Muscle of leg (tissue), 3 donors: ENCODE measurements at regions not wholly inside any gene's neighbourhood (a gene's known extent, or its start where the extent isn't known, plus 50 kb on each side); places are given as distances from the start of the nearest gene placed in this dataset.

ENCODE experiments used
- DNase-seq: peaks from one replicate; pipeline ENCODE4 v3.0.0; 2013
- H3K27ac ChIP-seq: one replicate; pipeline ENCODE4 v1.5.1; 2013; ENCODE audit warnings: mild to moderate bottlenecking, low read length, control low read depth
- H3K27me3 ChIP-seq: one replicate; pipeline ENCODE4 v1.6.1; 2013; ENCODE audit warnings: low read length; ENCODE audit not compliant: control insufficient read depth, insufficient read depth
- H3K36me3 ChIP-seq: one replicate; pipeline ENCODE4 v1.6.1; 2013; ENCODE audit warnings: low read length; ENCODE audit not compliant: control insufficient read depth, insufficient read depth
- H3K4me1 ChIP-seq: one replicate; pipeline ENCODE4 v1.6.1; 2013; ENCODE audit warnings: low read length; ENCODE audit not compliant: control insufficient read depth, insufficient read depth
- H3K4me3 ChIP-seq: one replicate; pipeline ENCODE4 v1.5.1; 2013; ENCODE audit warnings: low read length, control low read depth
- H3K9me3 ChIP-seq: replicated peaks from 2 replicates; pipeline ENCODE4 v1.6.1; 2013; ENCODE audit warnings: low read depth, low read length; ENCODE audit not compliant: control insufficient read depth
- WGBS: methylation state at CpG from one replicate; pipeline ENCODE4 v1.1.5; 2013; ENCODE audit warnings: missing lambda C conversion rate; ENCODE audit not compliant: insufficient coverage; 5-methylcytosine and 5-hydroxymethylcytosine counted together

DNA sequence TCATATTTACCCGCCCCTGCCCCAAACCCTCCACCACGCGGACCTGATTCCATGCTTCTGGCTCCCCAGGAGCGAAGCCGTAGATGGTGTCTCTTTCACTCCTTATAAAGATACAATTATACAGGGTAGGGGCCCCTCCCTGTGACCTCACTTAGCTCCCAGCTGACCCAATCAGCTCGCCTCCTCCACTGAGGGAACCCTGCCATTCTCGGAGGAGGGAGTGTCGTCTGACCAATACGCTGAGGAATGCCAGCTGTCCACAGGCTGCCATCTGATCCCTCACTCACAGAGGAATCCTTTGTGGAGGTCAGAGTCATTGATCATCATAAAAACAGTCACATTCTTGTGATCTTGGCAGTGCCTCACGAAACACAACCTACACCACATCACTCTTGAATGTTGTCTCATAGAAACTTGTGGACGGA lies 67.5 kb upstream of the INSIG1 start:
- DNase-seq, result peak; percentile 92
- 69% methylated on average over 2 of the region's 11 CpGs for WGBS
- H3K4me3 ChIP-seq, result no peak overlapping the region
- H3K27ac ChIP-seq, result peak overlapping the region; percentile 94
- no peaks in the 10 kb centered on the region for H3K36me3 ChIP-seq
- peaks cover 67% of the 10 kb centered on the region for H3K4me1 ChIP-seq
- no peaks in the 10 kb centered on the region for H3K9me3 ChIP-seq
- H3K27me3 ChIP-seq, result peaks cover 4% of the 10 kb centered on the region

DNA sequence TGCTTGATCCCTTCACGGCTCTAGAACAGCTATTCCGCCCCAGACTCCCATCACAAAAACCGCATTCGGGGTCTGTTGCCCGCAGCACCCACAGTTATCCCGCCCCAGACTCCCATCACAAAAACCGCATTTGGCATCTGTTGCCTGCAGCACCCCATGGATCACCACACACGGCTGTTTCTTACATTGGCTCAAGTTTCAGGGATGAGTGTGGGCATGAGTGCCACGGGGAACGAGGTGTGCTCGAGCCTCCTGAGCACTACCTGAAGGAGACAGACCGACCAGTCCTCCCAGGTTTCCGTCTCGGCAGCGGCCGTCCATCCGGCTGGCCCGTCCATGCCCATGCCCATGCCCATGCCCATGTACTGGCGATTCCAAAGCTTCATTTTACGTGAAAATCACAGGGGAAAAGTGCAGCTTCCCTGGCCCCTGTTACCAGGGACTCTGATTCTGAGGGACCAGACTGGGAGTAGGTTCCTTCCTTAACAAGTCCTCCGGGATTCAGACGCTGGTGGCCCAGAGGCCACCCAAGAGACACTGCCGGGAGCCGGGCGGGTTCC lies 66.4 kb upstream of the INSIG1 start:
- peaks cover 67% of the 10 kb centered on the region for H3K4me1 ChIP-seq
- H3K36me3 ChIP-seq, result no peaks in the 10 kb centered on the region
- DNase-seq, result no peak
- H3K27me3 ChIP-seq, result peaks cover 6% of the 10 kb centered on the region
- WGBS, result 86% methylated on average over 19 of the region's 25 CpGs
- no peak overlapping the region for H3K4me3 ChIP-seq
- no peaks in the 10 kb centered on the region for H3K9me3 ChIP-seq
- H3K27ac ChIP-seq, result no peak overlapping the region

DNA sequence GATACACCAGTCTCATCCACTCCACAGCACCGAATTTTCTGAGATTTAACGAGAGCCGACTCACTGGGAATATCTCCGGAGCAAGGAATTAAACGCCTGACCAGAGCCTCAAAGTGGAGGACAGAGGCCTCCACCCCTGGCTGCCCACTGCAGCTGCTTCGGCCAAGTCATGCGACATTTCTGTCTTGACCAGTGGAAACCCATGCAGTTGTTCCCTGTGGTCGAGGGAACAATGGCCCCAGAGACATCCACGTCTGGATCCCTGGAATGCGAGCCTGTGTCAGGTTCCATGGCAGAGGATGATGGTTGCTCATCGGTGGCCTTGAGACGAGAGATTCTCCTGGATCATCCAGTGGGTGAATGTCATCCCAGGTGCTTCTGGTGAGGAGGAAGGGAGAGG lies 65.7 kb upstream of the INSIG1 start:
- peaks cover 6% of the 10 kb centered on the region for H3K27me3 ChIP-seq
- peaks cover 62% of the 10 kb centered on the region for H3K4me1 ChIP-seq
- no peaks in the 10 kb centered on the region for H3K9me3 ChIP-seq
- DNase-seq, result no peak
- 80% methylated on average over 12 of the region's 12 CpGs for WGBS
- H3K36me3 ChIP-seq, result no peaks in the 10 kb centered on the region
- H3K4me3 ChIP-seq, result no peak overlapping the region
- no peak overlapping the region for H3K27ac ChIP-seq

- no peaks in the 10 kb centered on the region for H3K9me3 ChIP-seq
- 80% methylated on average over 1 of the region's 12 CpGs for WGBS
- peaks cover 3% of the 10 kb centered on the region for H3K27me3 ChIP-seq
- peaks cover 57% of the 10 kb centered on the region for H3K4me1 ChIP-seq
- no peak overlapping the region for H3K27ac ChIP-seq
- H3K4me3 ChIP-seq, result no peak overlapping the region
- no peaks in the 10 kb centered on the region for H3K36me3 ChIP-seq
- DNase-seq, result no peak
These were observed 64.8 kb upstream of the INSIG1 start for GRCh38 chr7:155232911-155233310.

DNA sequence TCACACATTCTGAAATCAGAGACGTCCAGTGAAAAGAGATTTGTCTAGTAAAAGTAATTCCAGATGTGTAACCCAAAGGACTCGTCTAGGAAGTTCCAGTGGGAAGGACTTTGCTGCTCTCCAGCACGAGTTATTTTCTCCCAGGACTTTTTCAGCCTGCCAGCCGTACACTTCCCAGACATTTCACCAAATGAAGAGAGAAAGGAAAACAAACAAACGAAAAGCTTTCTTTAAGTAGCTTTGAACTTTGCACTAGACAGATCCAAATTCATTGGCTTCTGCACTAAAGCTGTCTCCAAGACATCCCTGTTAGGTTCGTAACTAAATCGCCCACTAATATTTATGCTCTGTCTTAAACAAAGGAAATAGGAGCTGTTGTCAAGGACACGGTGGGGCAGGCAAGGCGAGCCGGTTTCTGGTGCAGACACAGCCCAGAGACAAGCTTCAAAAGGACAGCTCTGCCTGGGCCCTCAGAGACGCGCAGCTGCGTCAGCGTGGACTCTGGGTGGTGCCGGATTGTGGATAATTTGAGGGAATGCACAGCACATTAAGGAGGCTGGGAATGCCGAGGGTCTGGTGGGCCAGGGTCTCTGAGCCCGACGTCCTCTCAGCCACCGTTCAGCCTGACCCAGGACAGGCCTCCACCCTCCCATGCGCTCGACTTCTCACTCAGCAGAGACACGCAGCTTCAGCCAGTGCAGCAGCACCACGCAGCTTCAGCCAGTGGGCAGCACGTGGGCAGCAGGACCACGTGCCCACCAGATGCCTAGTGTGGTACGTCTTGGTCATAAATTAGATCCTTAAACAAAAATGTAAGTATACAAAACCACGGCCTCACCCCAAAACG lies 64.1 kb upstream of the INSIG1 start:
- H3K4me1 ChIP-seq, result peaks cover 51% of the 10 kb centered on the region
- no peaks in the 10 kb centered on the region for H3K9me3 ChIP-seq
- DNase-seq, result peak; percentile 50
- H3K4me3 ChIP-seq, result no peak overlapping the region
- WGBS, result 27% methylated on average over 15 of the region's 28 CpGs
- no peak overlapping the region for H3K27ac ChIP-seq
- H3K36me3 ChIP-seq, result no peaks in the 10 kb centered on the region
- H3K27me3 ChIP-seq, result peaks cover 3% of the 10 kb centered on the region

DNA sequence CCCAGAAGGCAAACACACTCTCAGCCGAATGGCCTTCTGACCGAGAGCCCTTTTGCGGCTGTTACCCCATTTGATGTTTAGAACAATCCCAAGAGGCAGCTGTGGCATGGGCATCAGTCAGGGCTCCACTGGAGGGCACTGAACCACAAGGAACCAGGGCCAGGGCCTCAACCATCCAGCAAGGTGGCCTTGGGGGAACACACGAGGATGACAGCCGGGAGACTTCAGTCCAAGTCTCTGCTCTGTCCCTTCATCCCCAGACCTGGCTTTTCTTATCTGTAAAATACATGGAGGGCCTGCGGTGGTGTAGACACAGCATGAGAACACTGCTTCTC lies 63.6 kb upstream of the INSIG1 start:
- Histone ChIP-seq H3K27ac (no peak overlapping the region), H3K4me3 (no peak overlapping the region), H3K4me1 (peaks cover 45% of the 10 kb centered on the region), H3K27me3 (peaks cover 3% of the 10 kb centered on the region), H3K36me3 (no peaks in the 10 kb centered on the region), H3K9me3 (no peaks in the 10 kb centered on the region)
- 100% methylated on average over 3 of the region's 6 CpGs for WGBS
- DNase-seq, result no peak

GRCh38 chr7:155234950-155235789 lies 62.5 kb upstream of the INSIG1 start:
- Histone ChIP-seq H3K27me3 (peaks cover 3% of the 10 kb centered on the region), H3K4me1 (peaks cover 38% of the 10 kb centered on the region)
- 88% methylated on average over 13 of the region's 14 CpGs for WGBS

GRCh38 chr7:155236386-155236785 lies 61.3 kb upstream of the INSIG1 start:
- WGBS, result 88% methylated on average over 10 of the region's 10 CpGs
- Histone ChIP-seq H3K36me3 (no peaks in the 10 kb centered on the region), H3K4me1 (peaks cover 34% of the 10 kb centered on the region), H3K27me3 (peaks cover 3% of the 10 kb centered on the region), H3K4me3 (no peak overlapping the region), H3K9me3 (no peaks in the 10 kb centered on the region), H3K27ac (no peak overlapping the region)
- DNase-seq, result no peak

More at GRCh38 chr7:155234950-155235789, 62.5 kb upstream of the INSIG1 start:
- Histone ChIP-seq H3K9me3 (no peaks in the 10 kb centered on the region), H3K27ac (no peak overlapping the region), H3K4me3 (no peak overlapping the region), H3K36me3 (no peaks in the 10 kb centered on the region)
- no peak for DNase-seq

GRCh38 chr7:155237297-155237696 lies 60.4 kb upstream of the INSIG1 start:
- WGBS, result 53% methylated on average over 5 of the region's 6 CpGs
- H3K9me3 ChIP-seq, result no peaks in the 10 kb centered on the region

GRCh38 chr7:155237730-155238129 lies 59.9 kb upstream of the INSIG1 start:
- Histone ChIP-seq H3K9me3 (no peaks in the 10 kb centered on the region), H3K27me3 (peaks cover 3% of the 10 kb centered on the region), H3K4me3 (no peak overlapping the region), H3K4me1 (peaks cover 25% of the 10 kb centered on the region), H3K27ac (no peak overlapping the region), H3K36me3 (no peaks in the 10 kb centered on the region)
- WGBS, result 98% methylated on average over 4 of the region's 5 CpGs
- no peak for DNase-seq

More at GRCh38 chr7:155237297-155237696, 60.4 kb upstream of the INSIG1 start:
- H3K27ac ChIP-seq, result no peak overlapping the region
- DNase-seq, result no peak
- H3K36me3 ChIP-seq, result no peaks in the 10 kb centered on the region
- H3K4me3 ChIP-seq, result no peak overlapping the region
- H3K4me1 ChIP-seq, result peaks cover 26% of the 10 kb centered on the region
- H3K27me3 ChIP-seq, result peaks cover 3% of the 10 kb centered on the region
